ENCODE measurements at regions not wholly inside any gene's neighbourhood (a gene's known extent, or its start where the extent isn't known, plus 50 kb on each side); places are given as distances from the start of the nearest gene placed in this dataset.

- no peak for DNase-seq
- Histone ChIP-seq H3K9me3 (replicated peaks) (no peaks in the 10 kb centered on the region), H3K4me1 (no peaks in the 10 kb centered on the region), H3K27ac (replicated peaks) (no peak overlapping the region), H3K4me3 (no peak overlapping the region), H3K27me3 (ENCODE audit: low read depth) (no peaks in the 10 kb centered on the region), H3K36me3 (no peaks in the 10 kb centered on the region)
- TF ChIP-seq CTCF (IDR thresholded peaks at IDR 0.05; ENCODE audit: borderline replicate concordance), result no peak
- intact Hi-C loops (cut with micrococcal nuclease), result no loop called here
Measured at GRCh38 chr3:89606151-89606550, 498.7 kb downstream of the EPHA3 start.

GRCh38 chr3:89612027-89612426, 504.6 kb downstream of the EPHA3 start:
- TF ChIP-seq CTCF (IDR thresholded peaks at IDR 0.05; ENCODE audit: borderline replicate concordance), result no peak
- Histone ChIP-seq H3K36me3 (no peaks in the 10 kb centered on the region), H3K4me3 (no peak overlapping the region), H3K27ac (replicated peaks) (no peak overlapping the region), H3K27me3 (ENCODE audit: low read depth) (no peaks in the 10 kb centered on the region), H3K9me3 (replicated peaks) (no peaks in the 10 kb centered on the region), H3K4me1 (no peaks in the 10 kb centered on the region)
- no peak for DNase-seq
- intact Hi-C loops (cut with micrococcal nuclease), result no loop called here

GRCh38 chr3:89613241-89613640, 505.8 kb downstream of the EPHA3 start:
- H3K4me3 ChIP-seq, result no peak overlapping the region
- intact Hi-C loops (cut with micrococcal nuclease), result no loop called here

GRCh38 chr3:89617706-89618105, 510.3 kb downstream of the EPHA3 start:
- intact Hi-C loops (cut with micrococcal nuclease), result no loop called here
- Histone ChIP-seq H3K27ac (replicated peaks) (no peak overlapping the region), H3K9me3 (replicated peaks) (peaks cover 3% of the 10 kb centered on the region), H3K4me1 (no peaks in the 10 kb centered on the region), H3K27me3 (ENCODE audit: low read depth) (no peaks in the 10 kb centered on the region), H3K4me3 (no peak overlapping the region), H3K36me3 (no peaks in the 10 kb centered on the region)
- no peak for TF ChIP-seq CTCF (IDR thresholded peaks at IDR 0.05; ENCODE audit: borderline replicate concordance)
- no peak for DNase-seq

More at GRCh38 chr3:89613241-89613640, 505.8 kb downstream of the EPHA3 start:
- Histone ChIP-seq H3K36me3 (no peaks in the 10 kb centered on the region), H3K27ac (replicated peaks) (no peak overlapping the region), H3K27me3 (ENCODE audit: low read depth) (no peaks in the 10 kb centered on the region), H3K9me3 (replicated peaks) (no peaks in the 10 kb centered on the region), H3K4me1 (no peaks in the 10 kb centered on the region)
- no peak for DNase-seq
- TF ChIP-seq CTCF (IDR thresholded peaks at IDR 0.05; ENCODE audit: borderline replicate concordance), result no peak

- no peak for DNase-seq
- intact Hi-C loops (cut with micrococcal nuclease), result no loop called here
- Histone ChIP-seq H3K27ac (replicated peaks) (no peak overlapping the region), H3K36me3 (no peaks in the 10 kb centered on the region), H3K4me3 (no peak overlapping the region), H3K27me3 (ENCODE audit: low read depth) (no peaks in the 10 kb centered on the region), H3K9me3 (replicated peaks) (peaks cover 3% of the 10 kb centered on the region), H3K4me1 (no peaks in the 10 kb centered on the region)
- no peak for TF ChIP-seq CTCF (IDR thresholded peaks at IDR 0.05; ENCODE audit: borderline replicate concordance)
Measured at GRCh38 chr3:89619263-89619662, 511.8 kb downstream of the EPHA3 start.

All from left ventricle myocardium inferior (tissue), 1 donor.